ENCODE measurements at regions not wholly inside any gene's neighbourhood (a gene's known extent, or its start where the extent isn't known, plus 50 kb on each side); places are given as distances from the start of the nearest gene placed in this dataset.

DNA sequence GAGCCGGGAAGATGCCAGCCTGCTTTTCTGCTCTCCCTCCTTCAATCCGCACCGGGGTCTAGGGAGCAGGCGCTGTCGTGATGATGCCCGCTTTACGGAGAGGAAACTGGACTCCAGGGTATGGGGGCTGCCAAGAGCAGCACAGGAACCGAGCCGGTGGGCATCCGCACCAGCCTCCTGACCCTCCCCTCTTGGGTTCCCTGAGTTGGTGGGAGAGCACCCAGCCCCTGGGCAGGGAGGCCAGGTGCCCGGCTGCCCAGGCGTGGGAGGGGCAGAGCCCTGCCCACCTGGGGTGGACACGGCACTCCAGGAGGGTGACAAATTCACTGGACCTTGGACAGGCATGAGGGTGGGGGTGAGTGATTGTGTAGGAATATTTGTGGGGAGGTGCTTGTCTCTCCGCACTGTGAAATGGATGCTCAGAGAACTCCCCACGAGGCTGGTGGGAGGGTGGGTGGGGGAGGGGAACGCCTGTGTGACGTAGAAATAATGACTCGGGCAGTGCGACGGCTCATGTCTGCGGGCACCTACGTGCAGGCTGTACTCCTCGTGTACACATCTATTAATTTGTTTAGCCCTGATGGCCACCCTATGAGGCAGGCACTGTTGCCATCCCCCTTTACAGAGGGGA is 173.4 kb downstream of the BMP7 start:
- Histone ChIP-seq H3K9me3 (ENCODE audit: low read length) (no peaks in the 10 kb centered on the region), H3K36me3 (ENCODE audit: insufficient read depth, low read length) (no peaks in the 10 kb centered on the region), H3K27ac (ENCODE audit: low read depth, low read length) (no peak overlapping the region), H3K4me1 (ENCODE audit: insufficient read depth, low read length) (peaks cover 3% of the 10 kb centered on the region), H3K27me3 (ENCODE audit: insufficient read depth, low read length, poor library complexity, severe bottlenecking) (no peaks in the 10 kb centered on the region), H3K4me3 (ENCODE audit: low read length) (no peak overlapping the region)
- DNase-seq, result no peak
- POLR2A ChIA-PET, result no interaction called here
- Mint-ChIP-seq H3K4me3 (no peak overlapping the region), H3K9me3 (peaks cover 0 to 7% (median 2%) of the 10 kb centered on the region in 5 donors), H3K4me1 (peaks cover 6 to 15% (median 10%) of the 10 kb centered on the region in 3 donors), H3K27me3 (peaks cover 6 to 14% of the 10 kb centered on the region in 2 donors), H3K36me3 (no peaks in the 10 kb centered on the region), H3K27ac (no peak overlapping the region)
- CTCF ChIA-PET, result no interaction called here

GRCh38 chr20:57093766-57094165 is 172.7 kb downstream of the BMP7 start:
- no peaks in the 10 kb centered on the region for H3K27me3 ChIP-seq (ENCODE audit: insufficient read depth, low read length, poor library complexity, severe bottlenecking)
- Mint-ChIP-seq H3K36me3 (no peaks in the 10 kb centered on the region), H3K27ac (no peak overlapping the region), H3K4me1 (peaks cover 6 to 15% (median 10%) of the 10 kb centered on the region in 3 donors), H3K4me3 (no peak overlapping the region), H3K9me3 (peaks cover 0 to 7% (median 2%) of the 10 kb centered on the region in 5 donors), H3K27me3 (peaks cover 8 to 18% of the 10 kb centered on the region in 2 donors)
- H3K36me3 ChIP-seq (ENCODE audit: insufficient read depth, low read length), result no peaks in the 10 kb centered on the region
- H3K27ac ChIP-seq (ENCODE audit: low read depth, low read length), result no peak overlapping the region
- ChIA-PET CTCF (no interaction called here), POLR2A (no interaction called here)
- no peaks in the 10 kb centered on the region for H3K9me3 ChIP-seq (ENCODE audit: low read length)
- no peak overlapping the region for H3K4me3 ChIP-seq (ENCODE audit: low read length)
- DNase-seq, result no peak
- peaks cover 3% of the 10 kb centered on the region for H3K4me1 ChIP-seq (ENCODE audit: insufficient read depth, low read length)

DNA sequence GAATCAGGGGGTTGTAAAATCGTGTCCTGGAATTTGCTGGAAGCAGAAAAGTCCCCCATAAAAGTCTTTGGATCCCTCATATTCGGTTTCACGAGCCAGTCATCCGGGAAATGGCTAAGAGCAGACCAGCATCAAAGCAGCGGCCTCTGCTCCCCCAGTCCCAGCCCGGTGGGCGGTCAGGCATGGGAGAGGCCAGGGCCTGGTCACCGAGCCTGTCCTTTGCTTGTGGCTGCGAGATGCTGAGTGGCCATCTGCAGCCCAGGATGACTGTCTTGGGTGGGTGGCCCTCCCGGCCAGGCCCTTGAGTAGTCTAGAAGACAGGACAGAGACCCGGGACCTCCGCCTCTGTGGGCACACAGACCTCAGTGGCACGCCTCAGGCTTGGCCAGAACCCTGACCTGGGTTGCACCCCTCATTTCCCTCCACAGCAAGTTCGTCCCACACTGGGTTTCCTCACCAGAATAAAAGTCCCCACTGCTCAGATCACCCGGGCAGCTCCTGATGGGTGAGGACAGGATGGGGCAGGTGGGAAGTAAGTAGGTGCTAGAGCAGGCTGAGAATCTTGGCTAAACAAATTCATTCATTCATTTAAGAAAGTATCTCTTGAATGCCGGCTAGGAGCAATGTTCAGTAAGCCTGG is 172.1 kb downstream of the BMP7 start:
- peaks cover 3% of the 10 kb centered on the region for H3K4me1 ChIP-seq (ENCODE audit: insufficient read depth, low read length)
- no peaks in the 10 kb centered on the region for H3K27me3 ChIP-seq (ENCODE audit: insufficient read depth, low read length, poor library complexity, severe bottlenecking)
- Mint-ChIP-seq H3K4me1 (peaks cover 6 to 13% (median 6%) of the 10 kb centered on the region in 3 donors), H3K27ac (no peak overlapping the region), H3K4me3 (no peak overlapping the region), H3K27me3 (peaks cover 8 to 19% of the 10 kb centered on the region in 2 donors), H3K9me3 (peaks cover 0 to 4% (median 2%) of the 10 kb centered on the region in 5 donors), H3K36me3 (no peaks in the 10 kb centered on the region)
- H3K36me3 ChIP-seq (ENCODE audit: insufficient read depth, low read length), result no peaks in the 10 kb centered on the region
- H3K9me3 ChIP-seq (ENCODE audit: low read length), result no peaks in the 10 kb centered on the region
- POLR2A ChIA-PET, result no interaction called here
- no peak overlapping the region for H3K27ac ChIP-seq (ENCODE audit: low read depth, low read length)
- CTCF ChIA-PET, result no interaction called here
- H3K4me3 ChIP-seq (ENCODE audit: low read length), result no peak overlapping the region
- DNase-seq, result no peak

DNA sequence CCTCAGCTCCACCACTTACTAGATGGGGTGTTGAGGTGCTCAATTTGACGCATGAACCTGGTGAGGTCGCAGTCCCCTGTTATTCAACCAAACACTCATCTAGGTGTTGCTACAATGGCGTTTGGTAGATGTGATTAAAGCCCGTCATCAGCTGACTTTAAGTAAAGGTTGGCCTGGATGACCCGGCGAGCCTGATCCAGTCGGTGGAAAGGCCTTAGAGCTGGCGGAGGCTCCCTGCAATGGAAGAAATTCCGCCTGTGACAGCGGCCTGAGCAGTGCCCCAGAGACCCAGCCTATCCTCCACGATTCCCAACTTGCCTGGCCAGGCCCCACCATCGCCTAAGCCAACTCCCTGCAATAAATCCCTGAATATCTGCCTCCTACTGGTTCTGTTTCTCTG is 171.4 kb downstream of the BMP7 start:
- peaks cover 3% of the 10 kb centered on the region for H3K4me1 ChIP-seq (ENCODE audit: insufficient read depth, low read length)
- Mint-ChIP-seq H3K4me3 (no peak overlapping the region), H3K9me3 (peaks cover 0 to 4% (median 2%) of the 10 kb centered on the region in 5 donors), H3K4me1 (peaks cover 6 to 12% (median 6%) of the 10 kb centered on the region in 3 donors), H3K36me3 (no peaks in the 10 kb centered on the region), H3K27me3 (peaks cover 8 to 24% of the 10 kb centered on the region in 2 donors), H3K27ac (no peak overlapping the region)
- H3K27ac ChIP-seq (ENCODE audit: low read depth, low read length), result no peak overlapping the region
- POLR2A ChIA-PET, result no interaction called here
- no peak for DNase-seq
- no peaks in the 10 kb centered on the region for H3K27me3 ChIP-seq (ENCODE audit: insufficient read depth, low read length, poor library complexity, severe bottlenecking)
- H3K36me3 ChIP-seq (ENCODE audit: insufficient read depth, low read length), result no peaks in the 10 kb centered on the region
- H3K9me3 ChIP-seq (ENCODE audit: low read length), result no peaks in the 10 kb centered on the region
- no peak overlapping the region for H3K4me3 ChIP-seq (ENCODE audit: low read length)
- CTCF ChIA-PET, result no interaction called here

DNA sequence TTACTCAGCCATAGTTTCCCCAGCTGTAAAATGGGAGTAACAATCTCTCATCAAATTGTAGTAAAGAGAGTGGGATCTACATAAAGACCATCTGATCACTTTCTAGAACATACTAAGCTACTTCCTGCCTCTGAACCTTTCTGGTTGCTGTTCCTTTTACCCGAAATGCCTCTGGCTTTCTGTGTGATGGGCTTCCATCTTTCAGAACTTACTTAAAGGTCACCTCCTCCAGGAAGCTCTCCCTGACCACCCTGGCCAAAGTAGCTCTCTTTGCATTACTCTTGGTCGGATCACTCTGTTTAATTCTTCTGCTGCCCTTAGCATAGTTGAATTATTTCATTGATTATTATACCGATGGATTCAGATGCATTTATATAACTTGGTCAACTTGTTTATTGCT is 171.0 kb downstream of the BMP7 start:
- Mint-ChIP-seq H3K4me1 (peaks cover 4 to 12% (median 6%) of the 10 kb centered on the region in 3 donors), H3K36me3 (no peaks in the 10 kb centered on the region), H3K27ac (no peak overlapping the region), H3K27me3 (peaks cover 8 to 24% of the 10 kb centered on the region in 2 donors), H3K9me3 (peaks cover 0 to 4% (median 0%) of the 10 kb centered on the region in 5 donors), H3K4me3 (no peak overlapping the region)
- no peak overlapping the region for H3K4me3 ChIP-seq (ENCODE audit: low read length)
- no peak for DNase-seq
- peaks cover 3% of the 10 kb centered on the region for H3K4me1 ChIP-seq (ENCODE audit: insufficient read depth, low read length)
- no peaks in the 10 kb centered on the region for H3K9me3 ChIP-seq (ENCODE audit: low read length)
- POLR2A ChIA-PET, result no interaction called here
- CTCF ChIA-PET, result no interaction called here
- no peaks in the 10 kb centered on the region for H3K27me3 ChIP-seq (ENCODE audit: insufficient read depth, low read length, poor library complexity, severe bottlenecking)
- H3K36me3 ChIP-seq (ENCODE audit: insufficient read depth, low read length), result no peaks in the 10 kb centered on the region
- H3K27ac ChIP-seq (ENCODE audit: low read depth, low read length), result no peak overlapping the region

DNA sequence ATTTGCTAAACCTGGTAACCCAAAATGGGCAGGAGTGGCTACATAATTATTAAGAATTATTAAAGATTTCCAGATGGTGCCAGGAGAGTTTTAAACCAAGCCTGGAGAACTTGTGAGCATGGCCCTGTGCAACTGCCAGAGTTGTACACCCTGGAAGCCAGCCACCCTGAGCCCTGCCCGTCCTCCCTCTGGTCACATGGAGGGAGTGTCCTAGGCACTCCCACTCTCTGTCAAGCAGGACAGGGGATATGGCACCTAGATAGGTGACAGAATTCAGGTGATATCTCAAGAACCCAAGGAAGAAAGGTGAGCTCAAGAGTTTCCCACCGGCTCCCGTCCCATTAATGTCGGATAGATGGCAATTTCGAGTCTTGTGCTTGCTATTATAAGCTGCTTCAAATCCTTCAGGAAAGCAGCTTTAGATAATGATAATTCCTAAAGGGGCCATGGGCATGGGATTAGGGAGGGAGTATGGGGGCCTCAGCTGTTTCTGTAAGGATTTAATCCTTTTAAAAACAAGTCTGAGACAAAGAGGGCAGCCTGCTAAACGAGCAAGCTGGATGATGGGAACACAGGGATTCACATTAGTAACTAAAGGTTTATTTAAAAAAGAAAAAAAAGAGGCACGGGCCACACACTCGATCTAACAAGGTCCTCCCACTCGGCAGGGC is 169.1 kb downstream of the BMP7 start:
- H3K4me3 Mint-ChIP-seq, result no peak overlapping the region
- ChIA-PET CTCF (no interaction called here), POLR2A (no interaction called here)
- Histone ChIP-seq H3K4me3 (ENCODE audit: low read length) (no peak overlapping the region), H3K9me3 (ENCODE audit: low read length) (no peaks in the 10 kb centered on the region), H3K4me1 (ENCODE audit: insufficient read depth, low read length) (peaks cover under 1% of the 10 kb centered on the region), H3K27me3 (ENCODE audit: insufficient read depth, low read length, poor library complexity, severe bottlenecking) (no peaks in the 10 kb centered on the region), H3K27ac (ENCODE audit: low read depth, low read length) (no peak overlapping the region), H3K36me3 (ENCODE audit: insufficient read depth, low read length) (no peaks in the 10 kb centered on the region)
- peaks cover 0 to 3% (median 0%) of the 10 kb centered on the region in 5 donors for H3K9me3 Mint-ChIP-seq
- H3K36me3 Mint-ChIP-seq, result no peaks in the 10 kb centered on the region
- no peak overlapping the region for H3K27ac Mint-ChIP-seq
- peaks cover under 1 to 2% (median 2%) of the 10 kb centered on the region in 3 donors for H3K4me1 Mint-ChIP-seq
- H3K27me3 Mint-ChIP-seq, result peaks cover 8 to 24% of the 10 kb centered on the region in 2 donors
- DNase-seq, result no peak

- no peaks in the 10 kb centered on the region for H3K36me3 ChIP-seq (ENCODE audit: insufficient read depth, low read length)
- H3K4me3 Mint-ChIP-seq, result no peak overlapping the region
- H3K9me3 ChIP-seq (ENCODE audit: low read length), result no peaks in the 10 kb centered on the region
- ChIA-PET CTCF (no interaction called here), POLR2A (no interaction called here)
- no peaks in the 10 kb centered on the region for H3K4me1 ChIP-seq (ENCODE audit: insufficient read depth, low read length)
- H3K27me3 ChIP-seq (ENCODE audit: insufficient read depth, low read length, poor library complexity, severe bottlenecking), result no peaks in the 10 kb centered on the region
- peaks cover 8 to 13% of the 10 kb centered on the region in 2 donors for H3K27me3 Mint-ChIP-seq
- H3K27ac ChIP-seq (ENCODE audit: low read depth, low read length), result no peak overlapping the region
- DNase-seq, result no peak
- no peaks in the 10 kb centered on the region for H3K36me3 Mint-ChIP-seq
- H3K4me3 ChIP-seq (ENCODE audit: low read length), result no peak overlapping the region
- H3K9me3 Mint-ChIP-seq, result peaks cover 0 to 5% (median 0%) of the 10 kb centered on the region in 5 donors
- H3K27ac Mint-ChIP-seq, result no peak overlapping the region
- H3K4me1 Mint-ChIP-seq, result no peaks in the 10 kb centered on the region
Observed at GRCh38 chr20:57102160-57102559, 164.3 kb downstream of the BMP7 start.

DNA sequence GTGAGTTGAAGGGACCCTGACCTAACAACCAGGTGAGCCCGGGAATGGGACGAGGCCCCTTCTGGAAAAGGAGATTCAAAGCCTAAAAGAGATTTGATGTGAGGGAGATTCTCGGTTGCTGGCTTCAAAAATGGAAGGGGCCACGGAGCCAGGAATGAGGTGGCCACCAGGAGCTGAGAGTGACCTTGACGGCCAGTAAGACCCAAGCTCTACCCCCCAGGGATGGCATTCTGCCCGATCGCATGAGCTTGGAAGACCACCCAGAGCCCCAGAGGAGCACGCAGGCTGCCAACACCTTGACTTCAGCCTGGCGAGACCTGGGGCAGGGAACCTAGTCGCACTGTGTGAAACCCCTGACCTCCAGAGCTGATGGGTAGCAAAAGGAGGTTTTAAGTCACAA is 163.9 kb downstream of the BMP7 start:
- Histone ChIP-seq H3K9me3 (ENCODE audit: low read length) (no peaks in the 10 kb centered on the region), H3K4me3 (ENCODE audit: low read length) (no peak overlapping the region), H3K27me3 (ENCODE audit: insufficient read depth, low read length, poor library complexity, severe bottlenecking) (no peaks in the 10 kb centered on the region), H3K27ac (ENCODE audit: low read depth, low read length) (no peak overlapping the region), H3K36me3 (ENCODE audit: insufficient read depth, low read length) (no peaks in the 10 kb centered on the region), H3K4me1 (ENCODE audit: insufficient read depth, low read length) (no peaks in the 10 kb centered on the region)
- ChIA-PET CTCF (no interaction called here), POLR2A (no interaction called here)
- H3K4me3 Mint-ChIP-seq, result no peak overlapping the region
- no peaks in the 10 kb centered on the region for H3K4me1 Mint-ChIP-seq
- peaks cover 0 to 5% (median 0%) of the 10 kb centered on the region in 5 donors for H3K9me3 Mint-ChIP-seq
- H3K36me3 Mint-ChIP-seq, result no peaks in the 10 kb centered on the region
- H3K27ac Mint-ChIP-seq, result no peak overlapping the region
- DNase-seq, result no peak
- peaks cover 5 to 13% of the 10 kb centered on the region in 2 donors for H3K27me3 Mint-ChIP-seq

All from CD8-positive, alpha-beta memory T cell (primary cell).